GM18498 (cell line): ENCODE measurements at regions not wholly inside any gene's neighbourhood (a gene's known extent, or its start where the extent isn't known, plus 50 kb on each side); places are given as distances from the start of the nearest gene placed in this dataset.
A peak's percentile ranks its signal among the peaks of the same experiment; 100 is the strongest.
"Not testable (repeated sequence)": the region's sequence is repeated elsewhere in the genome, so short reads cannot be mapped to it uniquely, and the experiment has no call there.

Experiments used
- ATAC-seq: cut with Tn5 transposase; IDR thresholded peaks from one replicate; pipeline ENCODE4 v1.9.1; 2021; ENCODE audit warnings: mild to moderate bottlenecking, moderate library complexity; ENCODE audit not compliant: unreplicated experiment

GRCh38 chr4:128456171-128456570, 168.6 kb upstream of the PGRMC2 start:
- ATAC-seq, result no peak

- no peak for ATAC-seq
These were observed 167.9 kb upstream of the PGRMC2 start for GRCh38 chr4:128455480-128455879.

GRCh38 chr4:128454881-128455280, 167.3 kb upstream of the PGRMC2 start:
- no peak for ATAC-seq

- ATAC-seq, result peak; percentile 99
These were observed 166.8 kb upstream of the PGRMC2 start for GRCh38 chr4:128454281-128454871.

- ATAC-seq, result no peak
These were observed 164.8 kb upstream of the PGRMC2 start for GRCh38 chr4:128452415-128452814.

- no peak for ATAC-seq
These were observed 163.8 kb upstream of the PGRMC2 start for GRCh38 chr4:128451270-128451905.

- ATAC-seq, result no peak
These were observed 162.9 kb upstream of the PGRMC2 start for GRCh38 chr4:128450326-128451120.

GRCh38 chr4:128449251-128449650, 161.6 kb upstream of the PGRMC2 start:
- no peak for ATAC-seq

- no peak for ATAC-seq
These were observed 157.1 kb upstream of the PGRMC2 start for GRCh38 chr4:128444544-128445302.

GRCh38 chr4:128440923-128441322, 153.3 kb upstream of the PGRMC2 start:
- no peak for ATAC-seq

GRCh38 chr4:128437023-128437422, 149.4 kb upstream of the PGRMC2 start:
- ATAC-seq, result not testable (repeated sequence)

- ATAC-seq, result not testable (repeated sequence)
These were observed 141.5 kb upstream of the PGRMC2 start for GRCh38 chr4:128429023-128429613.

GRCh38 chr4:128428397-128428796, 140.8 kb upstream of the PGRMC2 start:
- ATAC-seq, result no peak

- no peak for ATAC-seq
These were observed 140.3 kb upstream of the PGRMC2 start for GRCh38 chr4:128427832-128428366.

GRCh38 chr4:128424527-128425497, 137.2 kb upstream of the PGRMC2 start:
- no peak for ATAC-seq

- ATAC-seq, result peak; percentile 67
These were observed 134.7 kb upstream of the PGRMC2 start for GRCh38 chr4:128422296-128422695.

GRCh38 chr4:128416921-128417320, 129.3 kb upstream of the PGRMC2 start:
- no peak for ATAC-seq

GRCh38 chr4:128410037-128410436, 122.4 kb upstream of the PGRMC2 start:
- ATAC-seq, result no peak

GRCh38 chr4:128403586-128403985, 116.0 kb upstream of the PGRMC2 start:
- no peak for ATAC-seq
